GM06990 (cell line): ENCODE measurements at regions not wholly inside any gene's neighbourhood (a gene's known extent, or its start where the extent isn't known, plus 50 kb on each side); places are given as distances from the start of the nearest gene placed in this dataset.

ENCODE experiments used
- DNase-seq: peaks from one replicate; pipeline ENCODE4 v3.0.0-alpha.2; 2011; ENCODE audit not compliant: insufficient read length; ENCODE audit errors: extremely low read depth
- H3K27me3 ChIP-seq: replicated peaks from 2 replicates; pipeline ENCODE4 v1.6.0; 2011; ENCODE audit warnings: low read length; ENCODE audit not compliant: control insufficient read depth, insufficient read depth
- H3K36me3 ChIP-seq: 2 replicates; pipeline ENCODE4 v1.5.1; 2011; ENCODE audit warnings: low read length; ENCODE audit not compliant: control insufficient read depth, insufficient read depth
- H3K4me3 ChIP-seq: replicated peaks from 2 replicates; pipeline ENCODE4 v1.5.1; 2011; ENCODE audit warnings: low read depth, mild to moderate bottlenecking, control low read depth, low read length
- TF ChIP-seq, protein P1 (sequence below): IDR thresholded peaks from 2 replicates; pipeline ENCODE4 v1.5.1; 2011; ENCODE audit warnings: low read length, control low read depth, mild to moderate bottlenecking, inconsistent platforms; ENCODE audit not compliant: insufficient read depth, poor library complexity, severe bottlenecking

DNA sequence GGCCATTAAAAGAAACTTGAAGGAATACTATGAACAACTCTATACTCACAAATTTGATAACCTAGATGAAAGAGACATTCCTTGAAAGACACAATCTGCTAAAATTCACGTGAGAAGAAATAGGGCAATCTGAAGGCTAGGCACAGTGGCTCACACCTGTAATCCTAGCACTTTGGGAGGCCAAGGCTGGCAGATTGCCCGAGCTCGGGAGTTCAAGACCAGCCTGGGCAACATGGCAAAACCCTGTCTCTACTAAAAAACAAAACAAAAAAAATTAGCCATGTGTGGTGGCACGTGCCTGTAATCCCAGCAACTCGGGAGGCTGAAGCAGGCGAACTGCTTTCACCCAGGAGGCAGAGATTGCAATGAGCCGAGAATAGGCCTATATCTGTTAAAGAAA is 104.8 kb downstream of the HES1 start:
- no peak overlapping the region for H3K4me3 ChIP-seq
- no peak for DNase-seq
- no peaks in the 10 kb centered on the region for H3K36me3 ChIP-seq

DNA sequence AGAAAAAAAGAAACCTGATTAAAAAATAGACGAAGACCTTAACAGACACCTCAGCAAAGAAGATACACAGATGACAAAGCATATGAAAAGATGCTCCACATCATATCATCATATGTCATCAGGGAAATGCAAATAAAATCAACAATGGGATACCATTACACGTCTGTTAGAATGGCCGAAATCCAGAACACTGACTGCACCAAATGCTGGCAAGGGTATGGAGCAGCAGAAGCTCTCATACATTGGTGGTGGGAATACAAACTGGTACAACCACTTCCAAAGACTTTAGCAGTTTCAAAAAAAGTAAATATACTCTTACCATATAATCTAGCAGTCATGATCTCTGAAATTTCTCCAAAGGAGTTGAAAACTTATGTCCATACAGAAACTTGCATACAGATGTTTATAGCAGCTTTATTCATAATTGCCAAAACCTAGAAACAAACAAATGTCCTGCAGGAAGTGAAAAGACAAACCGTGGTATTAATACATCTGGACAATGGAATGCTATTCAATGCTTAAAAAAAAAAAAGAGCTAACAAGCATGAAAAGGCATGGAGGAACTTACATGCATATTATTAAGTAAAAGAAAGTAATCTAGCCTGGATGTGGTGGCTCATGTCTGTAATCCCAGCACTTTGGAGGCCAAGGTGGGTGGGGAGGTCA is 107.4 kb downstream of the HES1 start:
- no peak for DNase-seq
- Histone ChIP-seq H3K27me3 (no peaks in the 10 kb centered on the region), H3K4me3 (no peak overlapping the region), H3K36me3 (no peaks in the 10 kb centered on the region)
- TF ChIP-seq, protein P1, sequence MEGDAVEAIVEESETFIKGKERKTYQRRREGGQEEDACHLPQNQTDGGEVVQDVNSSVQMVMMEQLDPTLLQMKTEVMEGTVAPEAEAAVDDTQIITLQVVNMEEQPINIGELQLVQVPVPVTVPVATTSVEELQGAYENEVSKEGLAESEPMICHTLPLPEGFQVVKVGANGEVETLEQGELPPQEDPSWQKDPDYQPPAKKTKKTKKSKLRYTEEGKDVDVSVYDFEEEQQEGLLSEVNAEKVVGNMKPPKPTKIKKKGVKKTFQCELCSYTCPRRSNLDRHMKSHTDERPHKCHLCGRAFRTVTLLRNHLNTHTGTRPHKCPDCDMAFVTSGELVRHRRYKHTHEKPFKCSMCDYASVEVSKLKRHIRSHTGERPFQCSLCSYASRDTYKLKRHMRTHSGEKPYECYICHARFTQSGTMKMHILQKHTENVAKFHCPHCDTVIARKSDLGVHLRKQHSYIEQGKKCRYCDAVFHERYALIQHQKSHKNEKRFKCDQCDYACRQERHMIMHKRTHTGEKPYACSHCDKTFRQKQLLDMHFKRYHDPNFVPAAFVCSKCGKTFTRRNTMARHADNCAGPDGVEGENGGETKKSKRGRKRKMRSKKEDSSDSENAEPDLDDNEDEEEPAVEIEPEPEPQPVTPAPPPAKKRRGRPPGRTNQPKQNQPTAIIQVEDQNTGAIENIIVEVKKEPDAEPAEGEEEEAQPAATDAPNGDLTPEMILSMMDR = no peak

More for the DNA sequence above, 104.8 kb downstream of the HES1 start:
- H3K27me3 ChIP-seq = no peaks in the 10 kb centered on the region
- TF ChIP-seq, protein P1 = no peak

DNA sequence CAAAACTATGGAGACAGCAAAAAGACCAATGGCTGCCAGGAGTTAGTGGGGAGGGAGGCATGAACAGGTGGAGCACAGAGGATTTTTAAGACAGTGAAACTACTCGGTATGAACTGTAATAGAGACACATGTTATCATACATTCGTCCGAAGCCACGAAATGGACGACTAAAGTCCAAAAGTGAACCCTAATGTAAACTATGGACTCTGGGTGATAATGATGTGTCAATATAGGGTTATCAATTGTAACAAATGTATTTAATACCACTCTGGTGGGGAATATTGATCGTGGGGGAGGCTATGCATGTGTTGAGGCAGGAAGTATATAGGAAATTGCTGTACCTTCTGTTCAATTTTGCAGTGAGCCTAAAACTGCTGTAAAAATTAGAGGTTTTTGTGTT is 107.0 kb downstream of the CPN2 start:
- no peaks in the 10 kb centered on the region for H3K27me3 ChIP-seq
- TF ChIP-seq, protein P1 = no peak
- H3K4me3 ChIP-seq = no peak overlapping the region
- H3K36me3 ChIP-seq = no peaks in the 10 kb centered on the region
- DNase-seq = no peak

DNA sequence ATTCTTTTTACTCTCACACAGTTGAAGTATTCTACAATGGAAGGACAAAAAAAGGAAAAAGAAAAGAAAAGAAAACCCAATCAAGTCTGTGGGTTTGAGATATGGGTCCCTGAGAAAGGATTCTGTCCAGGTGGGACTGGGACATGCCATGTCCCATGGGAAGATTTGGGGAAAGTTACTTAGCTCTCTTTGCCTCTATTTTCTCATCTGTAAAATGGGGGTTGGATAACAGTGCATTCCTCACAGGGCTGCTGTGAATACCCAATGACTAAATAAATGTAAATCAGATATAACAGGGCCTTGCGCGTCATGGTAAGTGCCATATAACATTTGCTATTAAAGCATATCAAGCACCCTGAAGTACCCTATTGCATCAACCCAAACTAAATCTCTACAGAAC is 105.7 kb downstream of the CPN2 start:
- Histone ChIP-seq H3K27me3 (no peaks in the 10 kb centered on the region), H3K36me3 (no peaks in the 10 kb centered on the region), H3K4me3 (no peak overlapping the region)
- no peak for DNase-seq
- TF ChIP-seq, protein P1 = no peak

DNA sequence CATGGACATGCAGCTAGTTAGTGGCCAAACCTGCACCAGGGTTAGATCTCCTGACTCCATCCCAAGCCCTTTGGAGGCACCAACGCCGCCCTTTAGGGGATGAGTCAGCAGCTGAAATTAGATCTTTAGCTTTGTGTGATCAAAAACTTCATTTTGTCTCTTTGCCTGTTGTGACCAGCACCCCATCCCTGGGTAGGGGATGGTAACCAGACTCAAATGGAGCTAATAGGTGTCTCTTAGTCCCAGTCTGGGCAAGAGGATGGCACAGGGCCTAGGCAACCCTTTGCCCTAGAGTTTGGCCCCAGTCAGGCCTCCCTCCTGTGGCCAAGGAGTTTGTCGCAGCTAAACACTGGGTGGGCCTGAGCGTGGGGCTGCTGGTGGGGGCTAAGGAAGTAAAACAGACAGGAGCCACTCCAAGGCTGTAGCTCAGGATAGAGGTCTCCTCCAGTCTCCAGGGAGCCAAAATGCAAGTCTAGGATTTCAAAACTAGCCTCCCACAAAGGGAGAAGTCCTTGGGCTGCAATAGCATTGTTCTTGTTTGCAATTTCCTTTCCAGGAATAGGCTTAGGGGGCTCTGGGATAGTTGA is 105.1 kb downstream of the CPN2 start:
- TF ChIP-seq, protein P1 = no peak
- H3K36me3 ChIP-seq = no peaks in the 10 kb centered on the region
- DNase-seq = no peak
- no peak overlapping the region for H3K4me3 ChIP-seq
- no peaks in the 10 kb centered on the region; the same call in 1 of the 2 replicates for H3K27me3 ChIP-seq
